Ramos (cell line): ENCODE measurements at regions not wholly inside any gene's neighbourhood (a gene's known extent, or its start where the extent isn't known, plus 50 kb on each side); places are given as distances from the start of the nearest gene placed in this dataset.
"Not testable (repeated sequence)": the region's sequence is repeated elsewhere in the genome, so short reads cannot be mapped to it uniquely, and the experiment has no call there.

Source experiments
- in situ Hi-C: fragments of 300-500 bp; cut with MboI; formaldehyde crosslinking; loops from one replicate; pipeline ENCODE4 v1.14.3; 2022; ENCODE audit warnings: low sequenced_read_pairs; ENCODE audit not compliant: unreplicated experiment

GRCh38 chr6:85287654-85288053, 162.2 kb upstream of the NT5E start:
- in situ Hi-C loops, result no loop called here

GRCh38 chr6:85287158-85287557, 162.7 kb upstream of the NT5E start:
- in situ Hi-C loops, result no loop called here

GRCh38 chr6:85286507-85286906, 163.4 kb upstream of the NT5E start:
- in situ Hi-C loops, result not testable (repeated sequence)

GRCh38 chr6:85285934-85286333, 163.9 kb upstream of the NT5E start:
- in situ Hi-C loops, result no loop called here

GRCh38 chr6:85285114-85285513, 164.8 kb upstream of the NT5E start:
- in situ Hi-C loops, result no loop called here

- in situ Hi-C loops, result no loop called here
These were observed 166.4 kb upstream of the NT5E start for GRCh38 chr6:85283436-85283835.

GRCh38 chr6:85278466-85279035, 171.3 kb upstream of the NT5E start:
- in situ Hi-C loops, result no loop called here

- in situ Hi-C loops, result not testable (repeated sequence)
These were observed 173.9 kb upstream of the NT5E start for GRCh38 chr6:85276026-85276425.

GRCh38 chr6:85275338-85275985, 174.4 kb upstream of the NT5E start:
- in situ Hi-C loops, result no loop called here

GRCh38 chr6:85273870-85274269, 176.0 kb upstream of the NT5E start:
- in situ Hi-C loops, result no loop called here

- in situ Hi-C loops, result no loop called here
These were observed 176.8 kb upstream of the NT5E start for GRCh38 chr6:85273046-85273445.

- in situ Hi-C loops, result no loop called here
These were observed 177.3 kb upstream of the NT5E start for GRCh38 chr6:85272592-85272991.

GRCh38 chr6:85262621-85263020, 187.3 kb upstream of the NT5E start:
- in situ Hi-C loops, result no loop called here

GRCh38 chr6:85261271-85261670, 188.6 kb upstream of the NT5E start:
- in situ Hi-C loops, result no loop called here

GRCh38 chr6:85255661-85256060, 194.2 kb upstream of the NT5E start:
- in situ Hi-C loops, result no loop called here

- in situ Hi-C loops, result no loop called here
These were observed 197.3 kb upstream of the NT5E start for GRCh38 chr6:85252552-85252951.

GRCh38 chr6:85252085-85252484, 197.8 kb upstream of the NT5E start:
- in situ Hi-C loops, result no loop called here

- in situ Hi-C loops, result no loop called here
These were observed 198.6 kb upstream of the NT5E start for GRCh38 chr6:85251300-85251699.

- in situ Hi-C loops, result no loop called here
These were observed 199.2 kb upstream of the NT5E start for GRCh38 chr6:85250586-85251220.

- in situ Hi-C loops, result no loop called here
These were observed 204.9 kb upstream of the NT5E start for GRCh38 chr6:85245004-85245403.

GRCh38 chr6:85241498-85242052, 208.3 kb upstream of the NT5E start:
- in situ Hi-C loops, result no loop called here
